Adrenal gland (tissue), 9 donors: ENCODE measurements at regions not wholly inside any gene's neighbourhood (a gene's known extent, or its start where the extent isn't known, plus 50 kb on each side); places are given as distances from the start of the nearest gene placed in this dataset.
A peak's percentile ranks its signal among the peaks of the same experiment; 100 is the strongest.
"Not testable (repeated sequence)": the region's sequence is repeated elsewhere in the genome, so short reads cannot be mapped to it uniquely, and the experiment has no call there.

Experiments
- DNase-seq, 7 donors: peaks; one replicate each; pipeline ENCODE4 v3.0.0-alpha.2; 2019 to 2020
- H3K27ac ChIP-seq, 5 donors: fragments of 200-600 bp; sonication (generic) in 4 of 5; 1 replicate in 3 of 5; 2 replicates in 2 of 5; pipeline versions ENCODE4 v1.5.1 to v1.8.0; 2016 to 2020; ENCODE audit warnings: mild to moderate bottlenecking in 1 of 5
- H3K27me3 ChIP-seq: fragments of 200-600 bp; 2 replicates; pipeline ENCODE4 v1.8.0; 2021
- H3K36me3 ChIP-seq, 2 donors: fragments of 200-600 bp; replicated peaks in 1 of 2; 1 replicate in 1 of 2; 2 replicates in 1 of 2; pipeline versions ENCODE4 v1.5.1 to v1.8.0; 2018 to 2022
- H3K4me1 ChIP-seq, 2 donors: fragments of 200-600 bp; replicated peaks in 1 of 2; 1 replicate in 1 of 2; 2 replicates in 1 of 2; pipeline versions ENCODE4 v1.5.1 to v1.8.0; 2018 to 2021
- H3K4me3 ChIP-seq, 4 donors: fragments of 200-600 bp; sonication (generic) in 3 of 4; one replicate each; pipeline ENCODE4 v1.5.1; 2016 to 2018
- H3K9me3 ChIP-seq, 3 donors: fragments of 200-600 bp; sonication (generic) in 1 of 3; replicated peaks in 1 of 3; 1 replicate in 2 of 3; 2 replicates in 1 of 3; pipeline versions ENCODE4 v1.5.1 to v1.8.0; 2016 to 2021
- POLR2A ChIP-seq, 2 donors: fragments of 450-650 bp; IDR thresholded peaks; one replicate each; pipeline ENCODE4 v1.6.1; 2017; ENCODE audit warnings: antibody characterized with exemption in 2 of 2, mild to moderate bottlenecking in 2 of 2, moderate library complexity in 1 of 2
- WGBS, 4 donors: extraction: QIAGEN DNeasy Blood & Tissue Kit in 2 of 4; methylation state at CpG; one replicate each; pipeline versions ENCODE4 v1.1.5 to v1.1.7; 2013 to 2017; 5-methylcytosine and 5-hydroxymethylcytosine counted together
- intact Hi-C, 2 donors: fragments of 100-400 bp; cut with DNase I; formaldehyde crosslinking; loops; one replicate each; pipeline versions ENCODE4 v1.14.1 to v1.15.0; 2022 to 2023
- TF ChIP-seq, protein P1 (sequence below), 6 experiments: fragments of 450-650 bp in 4 of 6; fragments of 200-600 bp in 2 of 6; sonication (generic) in 1 of 6; IDR thresholded peaks; 1 replicate in 5 of 6; 2 replicates in 1 of 6; pipeline versions ENCODE4 v1.5.1 to v1.8.0; 2016 to 2021; ENCODE audit warnings: antibody characterized with exemption in 6 of 6, mild to moderate bottlenecking in 2 of 6, moderate library complexity in 1 of 6
- donor health status: healthy with polysubstance abuse.
- donor health status: Bipolar disorder and iron deficiency.
- donor health status: DM: yes; HTN: yes; CAD: no.
- donor health status: DM: no; HTN: no; CAD: no.
- donor health status: DM: no; HTN: no; CAD: no.

DNA sequence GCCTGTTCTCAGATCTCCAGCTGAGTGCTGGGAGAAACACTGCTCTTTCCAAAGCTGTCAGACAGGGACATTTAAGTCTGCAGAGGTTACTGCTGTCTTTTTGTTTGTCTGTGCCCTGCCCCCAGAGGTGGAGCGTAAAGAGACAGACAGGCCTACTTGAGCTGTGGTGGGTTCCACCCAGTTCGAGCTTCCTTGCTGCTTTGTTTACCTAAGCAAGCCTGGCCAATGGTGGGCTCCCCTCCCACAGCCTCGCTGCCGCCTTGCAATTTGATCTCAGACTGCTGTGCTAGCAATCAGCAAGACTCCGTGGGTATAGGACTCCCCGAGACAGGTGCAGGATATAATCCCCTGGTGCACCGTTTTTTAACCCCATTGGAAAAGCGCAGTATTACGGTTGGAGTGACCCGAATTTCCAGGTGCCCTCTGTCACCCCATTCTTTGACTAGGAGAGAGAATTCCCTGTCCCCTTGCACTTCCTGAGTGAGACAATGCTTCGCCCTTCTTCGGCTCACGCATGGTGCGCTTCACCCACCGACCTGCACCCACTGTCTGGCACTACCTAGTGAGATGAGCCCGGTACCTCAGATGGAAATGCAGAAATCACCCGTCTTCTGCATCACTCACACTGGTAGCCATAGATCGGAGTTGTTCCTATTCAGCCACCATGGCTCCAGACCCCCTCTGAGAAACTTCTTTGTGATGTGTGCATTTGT is 650.3 kb upstream of the ALG10B start:
- no peaks in the 10 kb centered on the region for H3K27me3 ChIP-seq
- intact Hi-C loops: no loop called here
- H3K36me3 ChIP-seq: no peaks in the 10 kb centered on the region
- H3K27ac ChIP-seq: no peak overlapping the region
- no peak for TF ChIP-seq POLR2A (IDR thresholded peaks at IDR 0.05)
- TF ChIP-seq, protein P1, sequence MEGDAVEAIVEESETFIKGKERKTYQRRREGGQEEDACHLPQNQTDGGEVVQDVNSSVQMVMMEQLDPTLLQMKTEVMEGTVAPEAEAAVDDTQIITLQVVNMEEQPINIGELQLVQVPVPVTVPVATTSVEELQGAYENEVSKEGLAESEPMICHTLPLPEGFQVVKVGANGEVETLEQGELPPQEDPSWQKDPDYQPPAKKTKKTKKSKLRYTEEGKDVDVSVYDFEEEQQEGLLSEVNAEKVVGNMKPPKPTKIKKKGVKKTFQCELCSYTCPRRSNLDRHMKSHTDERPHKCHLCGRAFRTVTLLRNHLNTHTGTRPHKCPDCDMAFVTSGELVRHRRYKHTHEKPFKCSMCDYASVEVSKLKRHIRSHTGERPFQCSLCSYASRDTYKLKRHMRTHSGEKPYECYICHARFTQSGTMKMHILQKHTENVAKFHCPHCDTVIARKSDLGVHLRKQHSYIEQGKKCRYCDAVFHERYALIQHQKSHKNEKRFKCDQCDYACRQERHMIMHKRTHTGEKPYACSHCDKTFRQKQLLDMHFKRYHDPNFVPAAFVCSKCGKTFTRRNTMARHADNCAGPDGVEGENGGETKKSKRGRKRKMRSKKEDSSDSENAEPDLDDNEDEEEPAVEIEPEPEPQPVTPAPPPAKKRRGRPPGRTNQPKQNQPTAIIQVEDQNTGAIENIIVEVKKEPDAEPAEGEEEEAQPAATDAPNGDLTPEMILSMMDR (IDR thresholded peaks at IDR 0.05): no peak
- DNase-seq: no peak
- H3K4me1 ChIP-seq: no peaks in the 10 kb centered on the region
- H3K9me3 ChIP-seq: no peaks in the 10 kb centered on the region
- 75 to 86% (median 79%) methylated on average over 18 of the region's 18 CpGs for WGBS, 4 donors
- no peak overlapping the region for H3K4me3 ChIP-seq

DNA sequence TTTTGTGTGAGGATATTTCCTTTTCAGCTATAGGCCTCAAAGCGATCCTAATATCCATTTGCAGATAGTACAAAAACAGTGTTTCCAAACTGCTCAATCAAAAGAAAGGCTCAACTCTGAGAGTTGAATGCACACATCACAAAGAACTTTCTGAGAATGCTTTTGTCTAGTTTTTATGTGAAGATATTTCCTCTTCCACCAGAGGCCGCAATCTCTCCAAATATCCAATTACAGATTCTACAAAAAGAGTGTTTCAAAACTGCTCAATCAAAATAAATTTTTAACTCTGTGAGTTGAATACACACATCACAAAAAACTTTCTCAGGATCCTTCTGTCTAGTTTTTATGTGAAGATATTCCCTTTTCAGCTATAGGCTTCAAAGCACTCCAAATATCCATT is 648.0 kb upstream of the ALG10B start:
- WGBS, 4 donors: 94 to 96% (median 94%) methylated on average over 2 of the region's 2 CpGs
- DNase-seq: not testable (repeated sequence)

DNA sequence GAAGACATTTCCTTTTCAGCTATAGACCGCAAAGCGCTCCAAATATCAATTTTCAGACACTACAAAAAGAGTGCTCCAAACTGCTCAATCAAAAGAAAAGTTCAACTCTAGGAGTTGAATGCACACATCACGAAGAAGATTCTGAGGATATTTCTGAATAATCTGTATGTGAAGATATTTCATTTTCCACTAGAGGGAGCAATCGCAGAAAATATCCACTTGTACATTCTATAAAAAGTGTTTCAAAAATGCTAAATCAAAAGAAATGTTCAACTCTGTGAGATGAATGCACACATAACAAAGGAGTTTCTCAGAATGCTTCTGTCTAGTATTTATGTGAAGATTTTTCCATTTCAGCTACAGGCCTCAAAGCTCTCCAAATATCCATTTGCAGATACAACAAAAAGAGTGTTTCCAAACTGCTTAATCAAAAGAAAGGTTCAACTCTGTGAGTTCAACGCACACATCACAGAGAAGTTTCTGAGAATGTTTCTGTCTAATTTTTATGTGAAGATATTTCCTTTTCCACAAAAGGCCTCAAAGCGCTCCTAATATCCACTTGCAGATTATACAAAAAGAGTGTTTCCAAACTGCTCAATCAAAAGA is 643.8 kb upstream of the ALG10B start:
- H3K27me3 ChIP-seq: no peaks in the 10 kb centered on the region
- no peaks in the 10 kb centered on the region for H3K9me3 ChIP-seq
- 61 to 71% (median 65%) methylated on average over 6 of the region's 6 CpGs for WGBS, 4 donors
- no peak for TF ChIP-seq POLR2A (IDR thresholded peaks at IDR 0.05)
- TF ChIP-seq, protein P1 (IDR thresholded peaks at IDR 0.05): peak in 1 of 6 experiments; percentile 8
- no peaks in the 10 kb centered on the region for H3K36me3 ChIP-seq
- intact Hi-C loops: no loop called here
- no peak overlapping the region for H3K27ac ChIP-seq
- no peak for DNase-seq
- no peaks in the 10 kb centered on the region for H3K4me1 ChIP-seq
- no peak overlapping the region for H3K4me3 ChIP-seq

More for the DNA sequence above, 648.0 kb upstream of the ALG10B start:
- H3K36me3 ChIP-seq, H3K27me3 ChIP-seq, H3K4me3 ChIP-seq, intact Hi-C loops, H3K9me3 ChIP-seq, H3K27ac ChIP-seq, H3K4me1 ChIP-seq: not testable (repeated sequence)

DNA sequence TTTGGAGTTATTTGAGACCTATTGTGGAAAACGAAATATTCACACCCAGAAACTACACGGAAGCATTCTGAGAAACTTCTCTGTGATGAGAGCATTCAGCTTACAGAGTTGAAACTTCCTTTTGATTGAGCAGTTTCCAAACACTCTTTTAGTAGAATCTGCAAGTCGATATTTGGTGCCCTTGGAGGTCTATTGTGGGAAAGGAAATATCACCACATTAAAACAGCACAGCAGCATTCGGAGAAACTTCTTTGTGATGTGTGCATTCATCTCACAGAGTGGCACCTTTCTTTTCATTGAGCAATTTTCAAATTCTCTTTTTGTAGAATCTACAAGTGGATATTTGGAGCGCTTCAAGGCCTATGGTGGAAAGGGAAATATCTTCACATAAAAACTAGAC is 595.7 kb upstream of the ALG10B start:
- intact Hi-C loops: no loop called here
- 65 to 77% (median 74%) methylated on average over 5 of the region's 5 CpGs for WGBS, 4 donors
- no peaks in the 10 kb centered on the region for H3K27me3 ChIP-seq

More for the DNA sequence above, 595.7 kb upstream of the ALG10B start:
- Histone ChIP-seq H3K27ac (no peak overlapping the region), H3K4me3 (no peak overlapping the region), H3K4me1 (no peaks in the 10 kb centered on the region), H3K9me3 (no peaks in the 10 kb centered on the region), H3K36me3 (no peaks in the 10 kb centered on the region)
- DNase-seq: no peak
- TF ChIP-seq, protein P1 (IDR thresholded peaks at IDR 0.05): no peak
- TF ChIP-seq POLR2A (IDR thresholded peaks at IDR 0.05): no peak
